Renal cortical epithelial cell (primary cell): ENCODE measurements at regions not wholly inside any gene's neighbourhood (a gene's known extent, or its start where the extent isn't known, plus 50 kb on each side); places are given as distances from the start of the nearest gene placed in this dataset.
A peak's percentile ranks its signal among the peaks of the same experiment; 100 is the strongest.
"Not testable (repeated sequence)": the region's sequence is repeated elsewhere in the genome, so short reads cannot be mapped to it uniquely, and the experiment has no call there.

Experiments used
- DNase-seq: peaks from one replicate; pipeline ENCODE4 v3.0.0-alpha.2; 2011; ENCODE audit warnings: low read depth

- no peak for DNase-seq
Observed at GRCh38 chr10:62588116-62588515, 213.9 kb downstream of the ZNF365 start.

DNA sequence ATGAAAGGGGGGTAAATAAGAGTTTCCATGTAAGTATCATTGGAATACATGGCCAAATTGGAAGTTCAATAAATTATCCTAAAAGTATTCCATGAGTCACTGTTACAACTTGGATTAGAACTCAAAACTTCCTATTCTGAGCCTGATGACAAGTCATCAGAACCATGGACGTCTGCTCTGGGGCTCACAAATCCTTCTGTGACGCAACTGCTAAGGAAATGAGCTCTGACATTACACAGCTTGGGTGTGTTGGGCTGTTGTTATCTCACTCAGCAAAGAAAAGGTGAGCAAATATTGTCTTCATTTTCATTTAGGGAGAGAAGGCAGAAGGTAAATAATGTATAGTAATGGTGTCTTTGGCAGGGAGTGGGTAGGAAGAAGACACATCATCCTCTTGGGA lies 214.8 kb upstream of the ADO start:
- DNase-seq, result no peak

GRCh38 chr10:62590306-62590705 lies 214.2 kb upstream of the ADO start:
- DNase-seq, result no peak

DNA sequence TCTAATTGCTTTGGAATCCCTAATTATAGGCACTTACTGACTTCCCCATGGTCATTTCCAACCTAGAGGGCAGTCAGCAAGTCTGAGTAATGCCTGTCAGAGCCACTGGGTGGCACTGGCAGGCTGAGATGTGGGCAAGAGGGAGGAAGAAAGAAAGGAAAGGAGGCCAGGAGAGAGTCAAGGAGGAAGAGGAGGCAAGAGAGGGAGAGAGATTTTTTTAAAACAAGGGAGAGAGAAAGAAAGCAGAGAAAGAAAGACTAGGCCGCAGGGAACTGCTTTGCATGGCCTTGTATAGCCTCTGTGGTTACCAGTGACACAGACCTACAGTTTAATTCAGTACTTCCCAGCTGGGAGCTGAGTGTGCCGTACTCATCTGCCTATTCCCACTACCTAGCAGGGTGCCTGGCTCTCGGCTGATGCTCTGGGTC lies 210.4 kb upstream of the ADO start:
- peak; percentile 32 for DNase-seq

- DNase-seq, result no peak
Observed at GRCh38 chr10:62597226-62597625, 207.3 kb upstream of the ADO start.

DNA sequence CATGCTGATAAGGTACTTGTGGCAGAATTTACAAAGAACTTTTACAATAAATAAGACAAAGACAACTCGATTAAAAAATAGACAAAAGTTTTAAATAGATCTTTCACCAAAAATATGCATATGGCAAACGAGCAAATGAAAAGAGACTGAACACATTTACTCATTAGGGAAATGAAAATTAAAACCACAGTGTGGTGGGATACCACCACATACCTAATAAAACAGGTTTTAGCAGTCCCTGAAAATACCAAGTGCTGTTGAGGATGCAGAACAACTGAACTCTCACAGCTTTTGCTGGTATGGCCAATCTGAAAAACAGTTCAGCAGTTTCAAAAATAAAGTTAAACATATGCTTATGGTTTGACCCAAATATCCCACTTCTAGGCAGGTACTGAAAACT lies 205.4 kb upstream of the ADO start:
- no peak for DNase-seq

DNA sequence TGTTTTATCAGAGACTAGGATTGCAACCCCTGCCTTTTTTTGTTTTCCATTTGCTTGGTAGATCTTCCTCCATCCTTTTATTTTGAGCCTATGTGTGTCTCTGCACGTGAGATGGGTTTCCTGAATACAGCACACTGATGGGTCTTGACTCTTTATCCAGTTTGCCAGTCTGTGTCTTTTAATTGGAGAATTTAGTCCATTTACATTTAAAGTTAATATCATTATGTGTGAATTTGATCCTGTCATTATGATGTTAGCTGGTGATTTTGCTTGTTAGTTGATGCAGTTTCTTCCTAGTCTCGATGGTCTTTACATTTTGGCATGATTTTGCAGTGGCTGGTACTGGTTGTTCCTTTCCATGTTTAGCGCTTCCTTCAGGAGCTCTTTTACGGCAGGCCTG lies 198.0 kb upstream of the ADO start:
- DNase-seq, result not testable (repeated sequence)

DNA sequence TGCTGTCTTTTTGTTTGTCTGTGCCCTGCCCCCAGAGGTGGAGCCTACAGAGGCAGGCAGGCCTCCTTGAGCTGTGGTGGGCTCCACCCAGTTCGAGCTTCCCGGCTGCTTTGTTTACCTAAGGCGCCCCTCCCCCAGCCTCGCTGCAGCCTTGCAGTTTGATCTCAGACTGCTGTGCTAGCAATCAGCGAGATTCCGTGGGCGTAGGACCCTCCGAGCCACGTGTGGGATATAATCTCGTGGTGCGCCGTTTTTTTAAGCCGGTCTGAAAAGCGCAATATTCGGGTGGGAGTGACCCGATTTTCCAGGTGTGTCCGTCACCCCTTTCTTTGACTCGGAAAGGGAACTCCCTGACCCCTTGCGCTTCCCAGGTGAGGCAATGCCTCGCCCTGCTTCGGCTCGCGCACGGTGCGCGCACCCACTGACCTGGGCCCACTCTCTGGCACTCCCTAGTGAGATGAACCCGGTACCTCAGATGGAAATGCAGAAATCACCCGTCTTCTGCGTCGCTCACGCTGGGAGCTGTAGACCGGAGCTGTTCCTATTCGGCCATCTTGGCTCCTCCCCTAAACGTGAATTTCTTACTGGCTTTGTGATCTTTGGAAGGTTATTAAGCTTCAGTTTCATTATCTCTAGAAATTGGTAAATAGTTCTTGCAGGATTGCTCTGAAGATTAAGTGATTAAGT lies 196.2 kb upstream of the ADO start:
- DNase-seq, result not testable (repeated sequence)

GRCh38 chr10:62610649-62611229 lies 193.8 kb upstream of the ADO start:
- DNase-seq, result peak; percentile 33

DNA sequence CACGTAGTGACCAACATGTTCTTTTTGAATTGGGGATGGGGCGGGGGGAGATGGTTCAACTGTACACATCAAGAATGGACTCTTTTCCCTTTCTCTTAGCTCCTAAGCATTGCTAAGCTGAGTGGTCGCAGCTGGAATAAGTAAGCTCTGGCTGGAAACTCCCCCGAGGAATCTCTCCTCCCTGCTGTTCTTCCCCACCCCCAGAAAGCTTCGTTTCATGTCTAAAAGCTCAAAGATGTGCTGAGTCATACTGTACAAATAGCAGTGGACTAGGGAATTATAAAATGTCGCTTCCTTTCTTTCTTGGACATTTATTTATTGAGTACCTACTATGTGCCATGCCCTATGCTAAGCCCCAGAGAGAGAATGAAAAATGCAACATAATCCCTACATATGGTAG lies 191.1 kb upstream of the ADO start:
- DNase-seq, result peak; percentile 29

- no peak for DNase-seq
Observed at GRCh38 chr10:62613859-62614258, 190.7 kb upstream of the ADO start.

DNA sequence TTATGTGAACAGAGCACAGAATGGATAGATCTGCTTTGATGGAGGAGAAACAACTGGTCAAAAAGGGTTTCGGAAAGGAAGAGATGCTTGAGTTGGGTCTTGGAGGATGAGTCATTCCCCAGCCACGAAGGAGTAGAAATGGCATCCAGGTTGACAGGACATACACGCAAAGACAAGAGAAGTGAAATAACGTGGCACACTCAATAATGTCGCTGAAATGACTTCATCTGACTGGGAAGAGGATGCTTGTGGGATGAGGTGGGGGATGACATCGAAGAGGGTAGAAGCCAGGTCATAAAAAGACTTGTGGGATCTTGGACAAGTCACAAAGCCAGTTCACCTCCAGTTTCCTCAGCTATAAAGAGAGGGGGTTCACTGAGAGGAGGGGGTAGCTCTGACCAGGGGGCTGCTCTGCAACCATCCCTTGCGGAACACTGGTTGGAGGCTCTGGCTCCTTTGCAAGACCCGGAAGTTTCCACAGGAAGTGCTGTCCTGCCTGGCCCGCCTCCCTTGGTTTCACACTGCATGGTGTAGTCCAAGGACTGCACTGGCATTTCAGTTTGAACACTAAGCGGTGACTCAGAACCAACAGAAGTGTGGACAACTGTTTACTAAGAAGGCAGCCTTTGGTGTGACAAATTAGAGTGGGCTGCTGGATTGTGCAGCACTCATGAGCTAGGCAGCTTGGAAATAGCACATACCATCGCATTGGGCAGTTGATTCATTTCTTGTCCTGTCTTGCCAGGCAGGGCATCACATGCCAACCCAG lies 189.9 kb upstream of the ADO start:
- peak; percentile 67 for DNase-seq

DNA sequence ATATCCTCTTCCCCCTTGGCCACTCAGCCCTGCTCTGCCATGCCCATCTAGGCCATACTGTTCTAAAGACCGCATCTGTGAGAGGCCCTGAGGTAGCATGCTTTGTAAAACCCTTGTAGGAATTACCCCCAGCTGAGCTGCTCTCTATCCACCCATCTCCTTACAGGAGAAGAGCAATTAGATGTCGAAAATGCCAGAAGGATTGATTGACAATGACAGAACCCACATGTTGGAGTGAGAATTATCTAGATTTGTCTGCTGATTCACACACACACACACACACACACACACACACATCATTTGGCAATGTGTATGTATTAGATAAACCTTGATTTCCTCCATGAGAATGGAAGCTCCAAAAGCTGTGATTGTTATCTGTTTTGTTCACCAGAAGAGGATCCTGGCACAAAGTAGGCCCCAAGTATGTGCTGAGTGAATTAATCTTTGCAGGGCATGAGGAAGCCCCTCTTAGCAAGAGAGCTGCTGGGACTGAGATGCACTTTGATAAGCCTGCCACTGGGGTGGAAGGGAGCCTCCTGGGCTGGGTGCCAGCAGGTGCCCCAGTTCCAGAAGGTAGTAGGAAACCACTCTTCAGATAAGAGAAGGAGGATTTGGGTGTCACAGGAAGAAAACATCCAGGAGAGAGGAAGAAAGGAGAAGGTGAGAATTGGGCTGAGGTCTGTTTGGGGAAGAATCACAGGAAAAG lies 187.5 kb upstream of the ADO start:
- no peak for DNase-seq

GRCh38 chr10:62617652-62618051 lies 186.9 kb upstream of the ADO start:
- DNase-seq, result no peak

DNA sequence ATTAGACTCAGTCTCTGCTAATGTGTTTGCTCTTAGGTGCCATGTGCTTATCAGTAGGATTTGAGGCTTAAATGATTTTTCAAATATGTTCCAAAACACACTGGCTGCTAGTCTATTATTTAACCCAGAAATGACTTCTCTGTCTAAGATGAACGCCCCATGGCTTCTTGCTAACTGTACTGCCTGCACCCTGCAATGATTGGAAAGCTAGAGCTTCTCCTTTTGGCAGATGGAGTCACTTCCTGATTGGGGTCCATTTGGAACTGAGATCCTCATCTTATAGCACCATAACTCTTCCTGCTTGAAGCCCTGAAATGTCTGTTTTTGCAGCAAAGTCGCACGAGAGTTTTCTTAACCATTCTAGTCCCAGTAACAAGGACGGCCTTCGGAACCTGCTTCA lies 186.5 kb upstream of the ADO start:
- no peak for DNase-seq

GRCh38 chr10:62618576-62619412 lies 185.7 kb upstream of the ADO start:
- DNase-seq, result peak; percentile 47

GRCh38 chr10:62619413-62619738 lies 185.1 kb upstream of the ADO start:
- DNase-seq, result no peak

DNA sequence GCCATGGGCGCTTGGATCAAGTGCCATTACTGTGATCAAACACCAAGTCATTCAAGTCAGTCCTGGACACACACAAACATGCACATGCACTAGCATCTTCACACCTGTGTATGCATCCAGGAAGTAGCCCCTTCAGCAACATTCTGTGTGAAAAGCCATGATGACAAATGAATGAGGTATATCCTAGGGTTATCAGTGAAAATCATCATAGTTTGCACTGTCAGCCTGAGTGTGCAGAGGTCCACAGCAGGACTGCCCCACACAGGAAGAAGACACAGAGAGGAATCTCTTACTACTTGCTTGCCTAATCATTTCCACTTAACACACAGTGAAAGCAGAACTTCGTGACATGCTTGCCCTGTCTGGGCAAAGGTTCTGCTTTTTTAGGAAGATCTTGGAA lies 184.0 kb upstream of the ADO start:
- DNase-seq, result no peak

DNA sequence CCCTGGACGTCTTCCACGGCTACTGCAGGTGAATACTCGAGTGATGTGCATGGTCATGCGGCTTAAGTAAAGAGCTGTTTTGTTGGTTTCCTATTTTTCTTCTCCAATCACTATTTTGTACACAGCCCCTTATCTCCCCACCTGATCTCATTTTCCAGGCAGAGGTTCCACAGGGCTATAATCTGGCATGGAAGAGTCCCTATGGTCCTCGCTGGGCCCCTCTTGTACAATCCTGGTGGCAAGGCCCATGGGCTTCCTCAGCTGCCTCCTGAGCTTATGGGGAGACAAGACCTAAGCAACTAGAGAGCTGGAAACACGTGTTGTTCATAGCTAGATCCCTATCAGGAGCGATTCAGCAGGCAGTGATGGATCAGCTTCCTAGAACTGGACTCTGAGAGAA lies 181.3 kb upstream of the ADO start:
- DNase-seq, result no peak

- DNase-seq, result no peak
Observed at GRCh38 chr10:62625484-62625883, 179.0 kb upstream of the ADO start.

DNA sequence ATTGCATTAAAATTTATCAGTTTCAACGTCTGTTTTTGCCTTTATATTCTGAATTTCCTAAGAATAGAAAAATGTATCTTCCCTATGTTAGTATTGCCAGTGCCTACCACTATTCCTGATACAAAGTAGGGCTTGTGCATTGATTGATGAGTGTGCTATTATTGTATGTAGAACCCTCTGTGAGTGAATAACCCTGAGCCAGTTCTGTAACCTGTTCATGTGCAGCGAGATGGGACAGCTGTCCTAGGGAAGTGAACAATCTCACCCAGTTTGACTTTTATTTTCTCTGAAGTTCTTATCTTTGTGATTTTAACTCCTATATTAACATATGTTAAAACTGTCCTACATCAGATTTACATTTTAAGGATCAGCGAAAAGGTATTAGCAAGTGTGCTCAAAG lies 178.4 kb upstream of the ADO start:
- DNase-seq, result no peak

DNA sequence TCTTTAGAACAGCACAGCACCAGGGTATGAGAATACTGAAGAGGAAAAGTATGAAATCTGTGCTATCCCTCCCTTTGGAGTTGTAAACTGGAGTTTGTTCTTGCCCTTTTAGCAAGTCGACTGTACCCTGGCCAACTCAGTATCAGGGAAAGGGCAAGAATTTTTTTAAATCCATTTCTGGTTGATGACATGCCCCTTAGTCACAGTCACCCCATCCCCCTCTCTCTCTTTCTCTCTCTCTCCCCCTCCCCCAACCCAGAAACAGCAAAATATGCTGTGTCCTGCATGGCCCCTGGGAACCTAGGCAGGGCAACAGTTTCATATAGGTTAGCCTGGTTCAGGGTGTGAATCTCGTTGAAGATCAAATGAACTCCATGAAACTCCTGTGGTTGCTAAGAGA lies 177.7 kb upstream of the ADO start:
- peak; percentile 12 for DNase-seq
